ENCODE measurements at regions not wholly inside any gene's neighbourhood (a gene's known extent, or its start where the extent isn't known, plus 50 kb on each side); places are given as distances from the start of the nearest gene placed in this dataset.

DNA sequence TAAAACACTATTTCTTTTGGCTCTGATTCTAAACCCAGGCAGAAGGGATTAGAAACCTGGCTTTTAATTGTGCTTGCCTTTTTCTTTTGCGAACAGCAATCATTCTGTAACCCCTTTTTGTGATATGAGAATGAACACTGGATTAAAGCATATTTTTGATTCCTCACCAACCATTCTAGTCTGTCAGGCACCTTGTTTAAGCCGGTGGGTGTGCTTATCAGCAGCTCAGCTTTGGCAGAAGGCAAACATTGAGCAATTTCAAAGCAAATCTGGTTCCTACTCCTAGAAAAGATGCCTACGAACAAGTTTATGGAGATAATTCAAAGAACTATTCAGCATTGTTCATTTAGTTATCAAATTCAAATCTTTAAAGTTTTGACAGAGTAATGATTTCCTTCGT, 265.1 kb upstream of the FAM241A start:
- WGBS (ENCODE audit: insufficient coverage), result no CpG with 5 or more reads among the region's 4 CpGs
- Histone ChIP-seq H4K20me1 (ENCODE audit: control insufficient read depth, insufficient read depth, low read length, poor library complexity, severe bottlenecking) (no peaks in the 10 kb centered on the region), H3K9me3 (ENCODE audit: control extremely low read depth in 1 of 3, control insufficient read depth in 2 of 3, insufficient read depth in 1 of 3, low read length in 2 of 3) (no peaks in the 10 kb centered on the region), H3K4me3 (ENCODE audit: control extremely low read depth in 1 of 5, extremely low read depth in 1 of 5, insufficient read depth in 1 of 5, low read depth in 2 of 5, low read length in 4 of 5) (no peak overlapping the region), H3K27me3 (replicated peaks in 1 of 4; ENCODE audit: control extremely low read depth in 1 of 4, control insufficient read depth in 3 of 4, insufficient read depth in 4 of 4, low read length in 3 of 4) (peaks cover 0 to 3% (median 0%) of the 10 kb centered on the region in 4 experiments), H3K4me1 (ENCODE audit: control insufficient read depth in 2 of 2, insufficient read depth in 2 of 2, low read length in 2 of 2) (no peaks in the 10 kb centered on the region), H2AFZ (ENCODE audit: insufficient read depth, low read depth, low read length, poor library complexity, severe bottlenecking) (no peak overlapping the region), H3K79me2 (ENCODE audit: control insufficient read depth, insufficient read depth, low read length) (no peaks in the 10 kb centered on the region), H3K27ac (ENCODE audit: low read length in 2 of 2) (no peak overlapping the region), H3K9ac (ENCODE audit: low read length) (no peak overlapping the region), H3K4me2 (replicated peaks; ENCODE audit: low read depth, low read length, poor library complexity, severe bottlenecking) (no peak overlapping the region), H3K36me3 (replicated peaks in 1 of 2; ENCODE audit: control extremely low read depth in 1 of 2, control insufficient read depth in 1 of 2, extremely low read depth in 1 of 2, insufficient read depth in 2 of 2, low read length in 1 of 2) (no peaks in the 10 kb centered on the region)
- Mint-ChIP-seq H3K4me1 (no peaks in the 10 kb centered on the region), H3K27ac (no peak overlapping the region), H3K4me3 (no peak overlapping the region), H3K27me3 (peaks cover 3% of the 10 kb centered on the region), H3K9me3 (ENCODE audit: insufficient read depth) (no peaks in the 10 kb centered on the region)
- no peak for ATAC-seq (ENCODE audit: low read depth)
- no peak for DNase-seq
- CTCF ChIA-PET, result no interaction called here
- POLR2A ChIA-PET, result no interaction called here
- intact Hi-C loops (cut with micrococcal nuclease), result no loop called here
- TF ChIP-seq CTCF (IDR thresholded peaks at IDR 0.05), result no peak
- no peak for TF ChIP-seq EZH2 (IDR thresholded peaks at IDR 0.05; ENCODE audit: borderline replicate concordance, insufficient read depth, low read depth, low read length, poor library complexity, severe bottlenecking)

GRCh38 chr4:111883557-111883999, 261.7 kb upstream of the FAM241A start:
- no peak overlapping the region for H2AFZ ChIP-seq (ENCODE audit: insufficient read depth, low read depth, low read length, poor library complexity, severe bottlenecking)
- no peak overlapping the region for H3K4me2 ChIP-seq (replicated peaks; ENCODE audit: low read depth, low read length, poor library complexity, severe bottlenecking)
- H3K27me3 ChIP-seq (replicated peaks in 1 of 4; ENCODE audit: control extremely low read depth in 1 of 4, control insufficient read depth in 3 of 4, insufficient read depth in 4 of 4, low read length in 3 of 4), result peaks cover 0 to 3% (median 0%) of the 10 kb centered on the region in 4 experiments
- Mint-ChIP-seq H3K27ac (no peak overlapping the region), H3K9me3 (ENCODE audit: insufficient read depth) (no peaks in the 10 kb centered on the region), H3K4me3 (no peak overlapping the region), H3K27me3 (peaks cover 3% of the 10 kb centered on the region), H3K4me1 (no peaks in the 10 kb centered on the region)
- H3K36me3 ChIP-seq (replicated peaks in 1 of 2; ENCODE audit: control extremely low read depth in 1 of 2, control insufficient read depth in 1 of 2, extremely low read depth in 1 of 2, insufficient read depth in 2 of 2, low read length in 1 of 2), result no peaks in the 10 kb centered on the region
- intact Hi-C loops (cut with micrococcal nuclease), result no loop called here
- TF ChIP-seq EZH2 (IDR thresholded peaks at IDR 0.05; ENCODE audit: borderline replicate concordance, insufficient read depth, low read depth, low read length, poor library complexity, severe bottlenecking), result no peak
- no peak for TF ChIP-seq CTCF (IDR thresholded peaks at IDR 0.05)
- no peak for DNase-seq
- H3K4me3 ChIP-seq (ENCODE audit: control extremely low read depth in 1 of 5, extremely low read depth in 1 of 5, insufficient read depth in 1 of 5, low read depth in 2 of 5, low read length in 4 of 5), result no peak overlapping the region
- ATAC-seq (ENCODE audit: low read depth), result no peak
- H3K4me1 ChIP-seq (ENCODE audit: control insufficient read depth in 2 of 2, insufficient read depth in 2 of 2, low read length in 2 of 2), result no peaks in the 10 kb centered on the region
- no peak overlapping the region for H3K27ac ChIP-seq (ENCODE audit: low read length in 2 of 2)
- no peaks in the 10 kb centered on the region for H3K79me2 ChIP-seq (ENCODE audit: control insufficient read depth, insufficient read depth, low read length)
- H3K9ac ChIP-seq (ENCODE audit: low read length), result no peak overlapping the region
- ChIA-PET CTCF (no interaction called here), POLR2A (no interaction called here)
- no peaks in the 10 kb centered on the region for H3K9me3 ChIP-seq (ENCODE audit: control extremely low read depth in 1 of 3, control insufficient read depth in 2 of 3, insufficient read depth in 1 of 3, low read length in 2 of 3)
- no peaks in the 10 kb centered on the region for H4K20me1 ChIP-seq (ENCODE audit: control insufficient read depth, insufficient read depth, low read length, poor library complexity, severe bottlenecking)
- no CpG with 5 or more reads among the region's 1 CpG for WGBS (ENCODE audit: insufficient coverage)

Measured in B cell (primary cell).